ENCODE measurements at regions not wholly inside any gene's neighbourhood (a gene's known extent, or its start where the extent isn't known, plus 50 kb on each side); places are given as distances from the start of the nearest gene placed in this dataset.

- H4K20me1 ChIP-seq (replicated peaks in 1 of 2; ENCODE audit: control insufficient read depth in 1 of 2, insufficient read depth in 2 of 2, low read length in 2 of 2): no peaks in the 10 kb centered on the region
- H3K23me2 ChIP-seq (ENCODE audit: low read depth, low read length): no peaks in the 10 kb centered on the region
- H3K4me3 ChIP-seq (ENCODE audit: extremely low read depth in 1 of 4, insufficient read depth in 2 of 4, low read depth in 3 of 4, low read length in 4 of 4): no peak overlapping the region
- H2AK5ac ChIP-seq (ENCODE audit: low read depth, low read length): no peak overlapping the region
- H3K4ac ChIP-seq (replicated peaks; ENCODE audit: insufficient read length, low read depth, low read length): no peak overlapping the region
- no peak overlapping the region for H3K56ac ChIP-seq (replicated peaks; ENCODE audit: insufficient read length, low read depth, low read length)
- H2BK5ac ChIP-seq (ENCODE audit: low read depth, low read length): no peak overlapping the region
- no peak overlapping the region for H3K9ac ChIP-seq (replicated peaks in 1 of 4; ENCODE audit: extremely low read depth in 1 of 4, low read depth in 3 of 4, low read length in 3 of 4)
- no peaks in the 10 kb centered on the region for H3K36me3 ChIP-seq (ENCODE audit: control insufficient read depth in 2 of 4, insufficient read depth in 4 of 4, low read length in 3 of 4)
- H2BK120ac ChIP-seq (replicated peaks; ENCODE audit: low read depth, low read length): no peak overlapping the region
- FAIRE-seq (no peak), DNase-seq (ENCODE audit: low read depth in 1 of 2, low spot score in 2 of 2) (no peak)
- no peak for TF ChIP-seq SP2 (IDR thresholded peaks at IDR 0.05; ENCODE audit: low read length)
- TF ChIP-seq CHD2 (IDR thresholded peaks at IDR 0.05; ENCODE audit: low read length): no peak
- no peak for TF ChIP-seq SIN3A (conservative IDR thresholded peaks at IDR 0.05 in 1 of 2, IDR thresholded peaks at IDR 0.05 in 1 of 2; ENCODE audit: low read depth in 1 of 2, low read length in 2 of 2)
- no peak for TF ChIP-seq BCL11A (IDR thresholded peaks at IDR 0.05; ENCODE audit: low read depth in 2 of 2, low read length in 2 of 2)
- no peak for TF ChIP-seq TEAD4 (IDR thresholded peaks at IDR 0.05; ENCODE audit: low read depth, low read length)
- no peak for TF ChIP-seq SUZ12 (IDR thresholded peaks at IDR 0.05; ENCODE audit: low read length)
- no peak for TF ChIP-seq JUND (IDR thresholded peaks at IDR 0.05; ENCODE audit: low read length)
- no peak for TF ChIP-seq MAFK (IDR thresholded peaks at IDR 0.05; ENCODE audit: low read depth, low read length)
- TF ChIP-seq PHF8 (conservative IDR thresholded peaks at IDR 0.05; ENCODE audit: low read depth, low read length): no peak
- no peak for TF ChIP-seq POU5F1 (IDR thresholded peaks at IDR 0.05; ENCODE audit: low read depth, low read length)
- TF ChIP-seq, protein P1, sequence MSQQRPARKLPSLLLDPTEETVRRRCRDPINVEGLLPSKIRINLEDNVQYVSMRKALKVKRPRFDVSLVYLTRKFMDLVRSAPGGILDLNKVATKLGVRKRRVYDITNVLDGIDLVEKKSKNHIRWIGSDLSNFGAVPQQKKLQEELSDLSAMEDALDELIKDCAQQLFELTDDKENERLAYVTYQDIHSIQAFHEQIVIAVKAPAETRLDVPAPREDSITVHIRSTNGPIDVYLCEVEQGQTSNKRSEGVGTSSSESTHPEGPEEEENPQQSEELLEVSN (IDR thresholded peaks at IDR 0.05): no peak
- TF ChIP-seq KDM5A (IDR thresholded peaks at IDR 0.05; ENCODE audit: low read length): no peak
- no peak for TF ChIP-seq POLR2A (IDR thresholded peaks at IDR 0.05; ENCODE audit: control extremely low read depth in 1 of 2, low read depth in 2 of 2, low read length in 2 of 2)
- TF ChIP-seq SRF (IDR thresholded peaks at IDR 0.05; ENCODE audit: low read depth, low read length): no peak
- TF ChIP-seq KDM1A (IDR thresholded peaks at IDR 0.05; ENCODE audit: borderline replicate concordance, low read length): no peak
- TF ChIP-seq TAF7 (optimal IDR thresholded peaks at IDR 0.05; ENCODE audit: borderline replicate concordance, low read depth, low read length): no peak
- no peaks in the 10 kb centered on the region for H3K79me2 ChIP-seq (ENCODE audit: control insufficient read depth in 1 of 2, insufficient read depth in 2 of 2, low read length in 2 of 2)
- H2BK12ac ChIP-seq (ENCODE audit: low read depth, low read length): no peak overlapping the region
- no peaks in the 10 kb centered on the region for H3K27me3 ChIP-seq (replicated peaks in 1 of 4; ENCODE audit: control insufficient read depth in 3 of 4, extremely low read depth in 1 of 4, insufficient read depth in 3 of 4, low read length in 3 of 4)
- peaks cover 0 to 10% (median 1%) of the 10 kb centered on the region in 4 experiments; a peak in 1 of 7 replicates for H3K4me1 ChIP-seq (replicated peaks in 1 of 4; ENCODE audit: control insufficient read depth in 3 of 4, insufficient read depth in 4 of 4, low read length in 3 of 4)
- no peak overlapping the region for H4K8ac ChIP-seq (ENCODE audit: extremely low read depth, insufficient read depth, low read length)
- H3K9me3 ChIP-seq (ENCODE audit: insufficient read depth in 2 of 2, low read depth in 1 of 2, low read length in 1 of 2): no peaks in the 10 kb centered on the region
- no peaks in the 10 kb centered on the region for H3K79me1 ChIP-seq (ENCODE audit: low read depth, low read length)
- 87% methylated on average over 3 of the region's 3 CpGs; no CpG with 5 or more reads in 1 of the 2 experiments for WGBS, 2 experiments (ENCODE audit: extremely low coverage in 1 of 2, insufficient coverage in 1 of 2, insufficient read length in 1 of 2, insufficient replicate concordance in 2 of 2, low coverage in 1 of 2, low lambda C conversion rate in 2 of 2, missing lambda C conversion rate in 1 of 2)
- no peak overlapping the region for H4K91ac ChIP-seq (replicated peaks; ENCODE audit: insufficient read length, low read length)
- H3K27ac ChIP-seq (ENCODE audit: low read depth, low read length): no peak overlapping the region
- H2BK20ac ChIP-seq (ENCODE audit: low read length): no peak overlapping the region
- H3K4me2 ChIP-seq (ENCODE audit: insufficient read depth in 1 of 2, low read depth in 2 of 2, low read length in 2 of 2): no peak overlapping the region
- H3K18ac ChIP-seq (ENCODE audit: extremely low read depth, low read length): no peak overlapping the region
- no peak overlapping the region for H4K5ac ChIP-seq (ENCODE audit: insufficient read length, low read depth, low read length)
- ChIA-PET CTCF (ENCODE audit: partially characterized antibody) (no interaction called here), POLR2A (ENCODE audit: partially characterized antibody) (no interaction called here)
- H3K14ac ChIP-seq (ENCODE audit: insufficient read length): no peak overlapping the region
- no peak overlapping the region for H2AFZ ChIP-seq (ENCODE audit: low read length)
- H3K23ac ChIP-seq (ENCODE audit: insufficient read length): no peak overlapping the region
- no peak overlapping the region for H2BK15ac ChIP-seq (ENCODE audit: low read length)
Measured at GRCh38 chr18:68083776-68084175, 567.3 kb upstream of the DSEL start.
